ENCODE measurements at regions not wholly inside any gene's neighbourhood (a gene's known extent, or its start where the extent isn't known, plus 50 kb on each side); places are given as distances from the start of the nearest gene placed in this dataset.

GRCh38 chr3:106168962-106169750 is 300.3 kb upstream of the CBLB start:
- no peak for DNase-seq (ENCODE audit: low read depth in 2 of 2)

- no peak for DNase-seq (ENCODE audit: low read depth in 2 of 2)
Measured at GRCh38 chr3:106170636-106171035, 301.8 kb upstream of the CBLB start.

DNA sequence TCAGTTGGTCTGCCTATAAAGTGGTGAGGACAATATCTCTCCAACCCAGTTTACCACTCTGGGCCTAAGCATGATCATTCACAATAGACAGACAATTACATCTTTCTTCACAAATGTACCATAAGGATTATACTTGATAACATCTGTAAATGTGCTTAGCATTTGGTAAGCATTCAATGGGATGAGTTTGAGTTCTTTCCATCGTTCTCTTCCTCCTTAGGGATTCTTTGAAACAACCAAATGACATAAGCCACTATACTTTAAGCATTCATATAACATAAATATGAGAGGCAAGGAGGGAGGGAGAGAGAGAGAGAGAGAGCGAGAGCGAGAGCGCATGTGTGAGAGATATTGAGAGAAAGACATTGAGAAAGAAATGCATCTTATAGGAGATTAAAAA is 303.3 kb upstream of the CBLB start:
- no peak for DNase-seq (ENCODE audit: low read depth in 2 of 2)

- no peak for DNase-seq (ENCODE audit: low read depth in 2 of 2)
Measured at GRCh38 chr3:106172780-106173179, 304.0 kb upstream of the CBLB start.

- DNase-seq (ENCODE audit: low read depth in 2 of 2) = no peak
Measured at GRCh38 chr3:106175276-106175675, 306.5 kb upstream of the CBLB start.

- no peak for DNase-seq (ENCODE audit: low read depth in 2 of 2)
Measured at GRCh38 chr3:106176734-106177133, 307.9 kb upstream of the CBLB start.

DNA sequence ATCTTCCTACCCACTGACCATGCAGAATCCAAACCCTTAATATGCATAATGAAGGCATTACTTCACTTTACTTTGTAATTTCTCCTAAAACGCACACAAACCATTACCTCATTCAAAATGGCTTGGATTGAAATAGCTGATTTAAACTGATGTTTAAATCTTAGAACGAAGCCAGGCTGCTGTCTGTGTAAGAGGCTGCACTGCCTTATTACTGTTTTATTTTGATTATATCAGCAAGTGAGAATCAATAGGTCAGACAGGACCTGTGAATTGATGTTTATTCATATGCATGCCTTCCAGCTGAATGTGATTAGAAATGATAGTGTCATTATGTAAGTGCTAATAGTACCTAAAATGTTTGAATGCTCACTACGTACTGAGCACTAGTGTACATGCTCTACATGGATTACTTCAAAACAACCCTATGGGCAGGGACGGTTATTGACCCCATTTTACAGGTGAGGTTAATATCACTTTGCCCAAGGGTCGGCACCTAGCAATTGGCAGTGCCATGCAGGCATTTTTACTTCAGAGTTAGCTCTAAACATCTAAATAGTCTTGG is 314.2 kb upstream of the CBLB start:
- no peak for DNase-seq (ENCODE audit: low read depth in 2 of 2)

GRCh38 chr3:106183762-106184391 is 315.1 kb upstream of the CBLB start:
- no peak for DNase-seq (ENCODE audit: low read depth in 2 of 2)

- DNase-seq (ENCODE audit: low read depth in 2 of 2) = no peak
Measured at GRCh38 chr3:106184540-106185457, 316.0 kb upstream of the CBLB start.

DNA sequence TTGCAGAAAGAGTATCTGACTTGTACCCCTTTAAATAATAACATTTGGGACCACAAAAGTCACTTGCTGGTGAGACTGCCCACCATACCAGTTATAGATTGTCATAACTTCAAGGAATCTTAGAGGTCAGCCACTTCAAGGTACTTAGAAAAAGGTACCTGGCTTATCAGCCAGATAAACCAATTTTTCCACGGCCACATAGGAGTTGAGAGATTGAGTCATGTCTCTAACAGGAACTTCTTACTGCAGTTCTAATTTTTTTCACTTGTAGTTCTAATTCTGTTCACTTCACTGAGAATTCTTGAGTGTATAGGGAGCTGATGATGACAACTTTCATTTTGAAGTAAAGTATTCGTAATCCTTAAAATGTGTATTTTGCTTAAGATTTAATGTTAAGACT is 317.1 kb upstream of the CBLB start:
- no peak for DNase-seq (ENCODE audit: low read depth in 2 of 2)

DNA sequence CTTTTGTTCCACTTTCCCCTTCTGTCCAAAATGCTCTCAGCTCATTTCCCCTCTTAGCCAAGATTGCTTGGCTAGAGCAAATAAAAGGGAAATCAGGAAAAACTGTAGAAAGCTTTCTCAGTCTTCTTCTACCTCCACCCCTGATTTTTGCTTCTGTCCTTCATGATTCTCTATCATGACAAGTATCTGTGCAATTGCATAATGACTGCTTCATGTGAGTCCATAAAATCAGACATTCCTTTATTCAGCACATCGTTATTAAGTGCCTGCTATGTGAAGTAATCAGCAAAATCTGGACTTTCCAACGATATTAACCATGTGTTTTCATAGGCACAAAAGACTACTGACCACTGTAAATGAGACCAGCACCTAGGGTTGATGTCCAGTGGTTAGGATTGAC is 321.5 kb upstream of the CBLB start:
- no peak for DNase-seq (ENCODE audit: low read depth in 2 of 2)

GRCh38 chr3:106191211-106191610 is 322.4 kb upstream of the CBLB start:
- DNase-seq (ENCODE audit: low read depth in 2 of 2) = no peak

- DNase-seq (ENCODE audit: low read depth in 2 of 2) = no peak
Measured at GRCh38 chr3:106191913-106192312, 323.1 kb upstream of the CBLB start.

DNA sequence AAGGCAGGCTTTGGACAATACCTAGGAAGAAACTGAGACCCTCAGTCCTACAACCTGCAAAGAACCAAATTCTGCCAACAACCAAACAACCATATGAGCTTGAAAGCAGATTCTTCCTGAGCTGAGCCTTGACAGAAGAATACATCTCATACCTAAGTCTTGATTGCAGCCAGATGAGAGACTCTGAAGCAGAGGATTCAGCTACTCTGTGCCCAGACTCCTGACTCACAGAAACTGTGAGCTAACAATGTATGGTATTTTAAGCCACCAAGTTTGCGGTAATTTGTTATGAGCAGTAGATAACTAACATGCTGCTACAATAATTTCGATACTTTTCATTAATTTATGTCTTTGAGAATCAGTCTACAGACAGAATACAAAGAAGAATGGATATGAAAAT is 325.1 kb upstream of the CBLB start:
- DNase-seq (ENCODE audit: low read depth in 2 of 2) = no peak

GRCh38 chr3:106194726-106195125 is 325.9 kb upstream of the CBLB start:
- no peak for DNase-seq (ENCODE audit: low read depth in 2 of 2)

DNA sequence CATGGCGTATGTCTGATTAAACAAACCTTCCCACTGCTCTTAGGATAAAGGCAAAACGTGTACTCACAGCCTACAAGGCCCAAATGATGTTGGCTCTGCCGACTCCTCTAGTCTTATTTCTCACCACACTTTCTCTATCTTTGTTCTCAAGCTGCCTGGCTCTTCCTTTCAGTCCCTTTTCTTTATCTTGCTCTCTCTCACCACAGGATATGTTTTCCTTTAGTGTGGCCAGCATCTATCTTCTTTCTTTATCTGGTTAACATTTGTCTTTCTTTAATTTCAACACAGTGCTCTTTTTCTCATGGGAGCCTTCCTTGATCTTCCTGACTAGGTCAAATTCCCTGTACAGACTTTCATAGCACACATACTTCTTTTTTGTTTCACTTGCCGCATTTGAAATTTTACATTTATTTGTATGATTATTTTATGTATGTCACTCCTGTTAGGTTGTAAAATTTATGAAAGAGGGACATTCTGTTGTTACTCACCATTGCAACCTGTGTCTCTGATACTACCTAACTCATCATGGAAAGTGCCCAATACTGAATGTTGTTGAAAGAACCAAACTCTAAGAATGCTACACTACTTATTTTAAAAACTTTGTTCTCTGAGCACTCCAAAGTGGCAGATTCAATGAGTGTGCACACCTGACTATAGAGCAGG is 328.9 kb upstream of the CBLB start:
- DNase-seq (ENCODE audit: low read depth in 2 of 2) = no peak

GRCh38 chr3:106204160-106204868 is 335.5 kb upstream of the CBLB start:
- no peak for DNase-seq (ENCODE audit: low read depth in 2 of 2)

- peak; percentile 32 to 78 for DNase-seq (ENCODE audit: low read depth in 2 of 2)
Measured at GRCh38 chr3:106206146-106206545, 337.3 kb upstream of the CBLB start.

DNA sequence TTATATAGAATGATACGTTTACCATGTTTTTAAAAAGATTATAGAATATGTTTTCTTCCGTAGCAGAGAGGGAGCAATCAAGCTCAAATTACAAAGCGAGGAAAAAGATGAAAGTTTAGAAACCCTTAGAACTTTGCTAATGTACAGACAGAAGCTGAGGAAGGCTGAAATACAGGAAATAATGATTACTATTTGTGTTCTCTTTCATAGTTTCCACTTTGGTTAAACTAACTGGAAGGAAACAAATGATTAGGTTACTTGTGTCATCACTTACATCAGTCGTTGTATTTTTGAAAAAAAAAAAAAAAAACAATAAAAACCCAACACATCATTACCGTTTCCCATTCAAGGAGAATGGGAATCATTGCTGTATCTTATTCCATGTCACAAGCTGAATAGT is 337.8 kb upstream of the CBLB start:
- peak; percentile 5 to 26 for DNase-seq (ENCODE audit: low read depth in 2 of 2)

- no peak for DNase-seq (ENCODE audit: low read depth in 2 of 2)
Measured at GRCh38 chr3:106208251-106208650, 339.4 kb upstream of the CBLB start.

DNA sequence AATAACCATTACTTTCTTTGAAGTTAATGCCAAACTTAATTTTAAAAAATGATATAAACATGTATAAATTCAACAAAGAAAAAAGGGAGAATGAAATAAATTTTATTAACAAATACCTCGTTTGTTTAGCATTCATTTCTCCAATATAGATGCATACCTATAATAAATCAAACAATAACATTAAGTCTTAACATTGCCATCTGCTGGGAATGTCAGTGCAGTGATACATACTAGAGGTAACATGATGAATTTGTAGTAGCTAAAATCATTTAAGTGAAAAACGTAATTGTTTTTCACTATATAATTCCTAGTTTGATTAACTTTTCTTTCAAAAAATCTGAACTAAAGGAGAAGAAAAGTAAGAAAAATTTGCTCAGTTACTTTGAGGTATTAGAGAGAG is 340.2 kb upstream of the CBLB start:
- DNase-seq (ENCODE audit: low read depth in 2 of 2) = peak in 1 of 2 donors; percentile 15

All from dermis microvascular lymphatic vessel endothelial cell (primary cell).